ENCODE measurements at regions not wholly inside any gene's neighbourhood (a gene's known extent, or its start where the extent isn't known, plus 50 kb on each side); places are given as distances from the start of the nearest gene placed in this dataset.

DNA sequence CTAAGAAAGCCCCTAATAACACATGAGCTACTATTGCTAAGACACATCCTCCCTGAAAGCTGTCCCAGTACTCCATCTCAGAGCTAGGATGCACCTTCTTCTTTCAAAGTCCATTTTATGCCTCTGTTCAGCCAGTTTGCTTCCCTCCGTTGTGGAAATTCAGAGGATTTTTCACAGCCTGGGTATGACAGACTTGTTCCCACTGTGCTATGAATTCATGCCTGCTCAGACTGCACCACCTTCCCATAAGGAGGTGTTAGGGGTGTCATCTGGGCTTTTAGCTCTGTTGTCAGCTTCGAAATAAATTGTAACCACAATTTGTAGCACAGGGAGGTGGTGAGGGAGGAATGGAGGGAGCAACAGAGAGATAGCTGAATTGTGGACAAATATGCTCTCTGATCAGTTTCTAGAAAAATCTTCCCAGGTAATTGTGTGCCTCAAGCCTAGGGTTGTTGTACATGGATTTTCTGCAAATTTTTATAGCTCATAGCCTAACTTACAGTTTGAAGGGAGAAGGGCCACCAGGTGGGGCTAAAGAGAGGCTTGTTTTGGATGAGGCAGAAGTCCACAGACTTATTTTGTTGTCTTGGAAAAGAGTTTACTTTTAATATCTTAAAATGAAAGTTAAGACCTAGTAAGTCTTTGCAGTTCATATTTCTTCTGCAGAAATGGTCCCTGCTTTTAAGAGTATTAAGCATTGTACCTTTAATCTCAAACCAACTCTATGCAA, 462.0 kb downstream of the PDCD6IP start:
- no peak for DNase-seq

DNA sequence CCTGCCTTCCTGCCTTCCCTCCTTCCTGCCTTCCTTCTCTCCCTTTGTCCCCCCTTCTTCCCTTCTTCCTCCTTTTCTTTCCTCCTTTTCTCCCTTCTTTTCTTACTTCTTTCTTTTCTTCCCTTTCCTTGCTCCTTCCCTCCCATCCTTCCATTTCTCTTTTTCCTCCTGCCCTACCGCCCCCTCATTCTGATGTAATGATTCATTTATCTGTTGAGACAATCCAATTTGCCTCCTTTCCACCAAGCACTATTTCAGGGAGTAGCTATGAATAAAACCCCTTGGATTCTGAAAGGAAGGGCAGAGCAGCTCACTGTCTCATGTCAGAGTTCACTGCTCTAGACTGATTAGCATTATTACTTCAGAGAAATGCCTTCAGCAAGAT, 462.6 kb downstream of the PDCD6IP start:
- DNase-seq, result no peak

- no peak for DNase-seq
These were observed 464.7 kb downstream of the PDCD6IP start for GRCh38 chr3:34263101-34263621.

DNA sequence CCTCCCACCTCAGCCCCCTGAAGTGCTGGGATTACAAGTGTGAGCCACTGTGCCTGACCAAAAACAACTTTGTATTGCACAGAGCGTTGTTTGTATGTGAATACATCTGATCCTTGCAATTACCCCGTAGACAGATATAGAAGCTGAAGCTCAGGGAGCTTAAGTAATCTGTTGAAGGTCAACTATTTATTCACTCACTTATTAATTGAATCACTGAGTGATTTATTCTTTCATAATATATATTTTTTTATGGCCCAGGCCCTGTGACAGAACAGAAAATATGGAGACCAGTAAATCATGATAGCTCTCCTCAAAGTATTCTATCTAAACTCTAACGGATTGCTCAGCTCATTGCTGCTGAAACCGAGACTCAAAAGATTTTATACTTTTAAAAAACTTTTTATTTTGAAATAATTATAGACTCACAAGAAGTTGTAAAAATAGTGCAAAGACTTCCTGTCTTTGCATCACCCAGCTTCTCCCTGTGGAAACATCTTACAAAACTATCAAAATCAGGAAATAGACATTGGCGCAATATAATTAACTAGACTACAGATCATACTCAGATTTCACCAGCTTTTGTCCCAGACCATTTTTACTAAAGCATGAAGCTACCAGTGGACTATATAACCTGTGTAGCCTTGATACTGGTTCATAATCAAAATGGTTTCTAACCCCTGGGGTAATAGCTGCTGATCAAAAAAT, 466.1 kb downstream of the PDCD6IP start:
- DNase-seq, result no peak

DNA sequence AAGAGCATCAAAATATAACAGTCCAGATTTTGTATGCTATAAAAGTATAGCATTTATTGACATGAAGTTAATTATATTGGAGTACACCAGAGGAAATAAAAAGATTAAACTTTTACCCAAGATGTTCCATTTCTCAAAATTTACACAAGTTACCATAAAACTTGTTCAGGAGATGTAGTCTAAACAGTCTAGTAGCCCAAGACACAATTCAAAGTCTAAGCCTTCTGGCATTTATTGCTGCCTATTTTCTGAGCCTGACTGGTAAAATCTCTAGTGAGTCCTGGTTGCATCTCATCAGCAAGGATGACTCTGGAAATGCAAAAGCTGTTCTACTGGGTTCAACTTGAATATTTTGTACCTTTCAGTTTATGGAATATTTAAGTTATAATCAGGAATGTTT, 468.7 kb downstream of the PDCD6IP start:
- no peak for DNase-seq

DNA sequence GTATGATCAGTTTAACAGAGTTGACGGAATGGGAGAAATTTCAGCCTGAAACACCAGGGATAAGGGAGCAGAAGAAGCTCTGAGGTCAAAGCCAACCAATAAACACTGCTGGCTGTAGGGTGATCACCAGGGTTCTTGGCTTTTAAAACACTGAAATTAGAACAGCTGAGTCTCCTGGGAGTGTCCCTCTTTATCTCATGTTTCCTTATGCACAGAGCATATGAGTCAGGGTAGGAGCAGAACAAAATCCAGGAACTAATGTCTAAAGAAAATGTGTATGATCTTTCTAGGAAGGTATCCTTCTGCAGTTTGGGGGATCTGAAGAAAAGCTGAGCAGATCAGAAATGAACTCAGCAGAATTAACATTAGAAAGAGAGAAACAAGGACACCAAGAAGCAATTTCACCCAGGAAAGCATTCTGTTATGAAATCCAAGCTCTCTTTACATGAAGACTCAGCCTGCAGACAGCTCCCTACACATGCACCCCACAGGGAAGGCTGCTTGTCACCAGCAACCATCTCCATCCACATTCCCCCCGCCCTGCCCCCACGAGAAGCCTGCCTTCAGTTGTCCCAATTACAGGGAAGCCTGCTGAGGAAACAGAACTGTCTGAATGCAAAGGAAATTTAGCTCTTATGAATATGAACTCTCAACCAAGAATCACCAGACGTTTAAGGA, 469.7 kb downstream of the PDCD6IP start:
- DNase-seq, result no peak

GRCh38 chr3:34275811-34276210, 477.4 kb downstream of the PDCD6IP start:
- no peak for DNase-seq

DNA sequence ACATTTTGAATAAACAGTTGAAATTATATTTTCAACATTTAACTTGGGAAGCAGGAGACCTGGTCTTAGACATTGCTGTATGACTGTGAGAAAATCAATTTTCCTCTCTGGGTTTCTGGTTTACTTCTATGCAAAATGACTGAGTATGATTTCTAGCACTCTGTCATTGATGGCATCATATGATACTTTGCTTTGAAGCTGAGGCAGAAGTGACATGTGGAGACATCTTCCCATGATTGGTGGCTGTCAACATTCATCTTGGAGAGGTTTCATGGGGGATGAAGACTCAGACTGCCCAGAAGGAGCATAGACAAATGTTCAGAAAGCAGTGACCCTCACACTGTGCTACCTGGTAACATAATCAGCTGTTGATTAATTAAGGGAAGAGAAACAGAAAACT, 477.9 kb downstream of the PDCD6IP start:
- no peak for DNase-seq

- no peak for DNase-seq
These were observed 478.7 kb downstream of the PDCD6IP start for GRCh38 chr3:34277110-34277509.

- DNase-seq, result no peak
These were observed 481.5 kb downstream of the PDCD6IP start for GRCh38 chr3:34279901-34280300.

DNA sequence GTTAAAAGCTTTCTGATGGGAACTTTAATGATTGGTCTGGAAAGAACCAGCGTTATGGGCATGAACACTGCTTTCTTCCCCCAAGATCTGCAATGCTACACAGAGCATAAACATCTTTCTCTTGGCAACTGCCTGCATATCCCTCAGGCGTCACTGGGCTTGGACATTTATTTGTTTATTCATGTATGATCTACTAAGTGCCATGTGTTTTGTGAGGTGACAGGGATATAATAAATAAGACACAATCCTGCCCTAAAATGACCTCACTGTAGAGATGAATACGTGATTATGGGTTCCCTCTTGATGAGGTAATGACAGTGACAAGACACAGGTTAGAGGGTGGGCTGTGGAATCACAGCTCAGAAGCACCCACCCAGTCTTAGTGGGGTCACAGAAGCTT, 485.3 kb downstream of the PDCD6IP start:
- no peak for DNase-seq

- DNase-seq, result no peak
These were observed 486.8 kb downstream of the PDCD6IP start for GRCh38 chr3:34284959-34285826.

DNA sequence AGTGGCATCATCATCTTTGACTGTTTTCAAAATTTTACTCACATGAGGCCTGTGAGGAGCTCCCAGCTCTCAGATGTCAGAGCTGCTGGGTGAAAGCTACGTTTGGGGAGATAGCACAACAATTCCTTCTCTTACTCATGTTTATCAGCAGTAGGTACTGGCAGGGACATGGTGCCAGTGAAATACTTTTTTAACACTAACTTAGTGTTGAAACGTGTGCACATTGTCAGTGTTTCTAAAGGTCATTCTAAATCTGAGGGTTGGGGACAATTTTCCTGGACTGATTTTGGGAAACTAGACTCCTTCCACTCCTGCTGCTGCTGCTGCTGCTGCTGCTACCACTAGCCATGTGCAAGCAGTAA, 487.4 kb downstream of the PDCD6IP start:
- DNase-seq, result no peak

DNA sequence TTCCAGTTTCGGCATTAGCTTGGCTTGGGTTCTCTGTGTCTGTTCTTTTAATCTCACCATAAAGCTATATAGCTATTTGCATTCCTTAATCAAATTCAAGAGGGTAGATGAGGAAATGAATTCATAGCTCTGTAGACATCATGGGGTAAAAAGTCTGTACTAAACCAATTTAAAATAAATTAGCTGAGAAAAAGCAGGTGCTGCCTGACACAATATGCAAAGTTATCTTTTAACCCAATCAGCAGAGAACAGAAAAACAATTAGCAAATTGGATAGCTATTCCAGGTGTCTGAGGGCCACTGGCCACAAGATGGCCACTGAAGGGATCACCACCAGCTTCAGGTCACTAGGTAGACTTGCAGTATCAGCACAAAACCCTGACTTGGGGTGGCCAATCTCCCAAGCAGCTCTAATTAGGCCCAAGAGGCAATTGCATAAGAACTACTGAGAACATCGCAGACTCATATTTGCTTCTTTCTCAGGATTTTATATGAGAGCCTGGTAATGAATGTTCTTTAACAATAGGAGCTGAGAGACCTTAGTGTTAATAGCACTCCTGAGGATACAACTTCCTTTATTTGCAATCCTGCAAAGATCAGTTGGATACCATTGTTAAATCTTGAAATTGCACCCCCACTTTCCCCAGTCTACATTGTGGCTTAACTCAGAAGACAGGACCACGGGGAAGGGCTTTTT, 494.3 kb downstream of the PDCD6IP start:
- no peak for DNase-seq

- no peak for DNase-seq
These were observed 495.8 kb downstream of the PDCD6IP start for GRCh38 chr3:34294240-34294639.

DNA sequence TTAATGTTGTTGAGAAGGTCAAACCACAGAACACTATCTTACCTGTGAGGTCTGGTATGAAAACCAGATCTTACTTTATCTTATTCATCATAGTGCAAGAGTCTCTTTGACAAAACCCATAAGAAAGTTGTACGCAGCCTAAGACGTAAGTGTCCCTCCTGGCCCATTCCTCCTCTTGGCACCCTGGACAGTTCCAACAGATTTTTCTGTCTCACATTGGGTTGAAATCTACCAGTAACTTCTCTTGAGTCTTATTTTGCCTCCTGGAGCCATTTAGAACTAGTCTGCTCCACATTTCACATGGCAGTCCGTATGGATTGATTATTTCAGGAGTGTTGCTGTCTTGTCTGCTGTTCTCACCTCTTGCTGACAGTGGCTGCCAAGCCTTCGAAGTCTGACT, 498.4 kb downstream of the PDCD6IP start:
- no peak for DNase-seq

- DNase-seq, result no peak
These were observed 500.2 kb downstream of the PDCD6IP start for GRCh38 chr3:34298653-34299052.

DNA sequence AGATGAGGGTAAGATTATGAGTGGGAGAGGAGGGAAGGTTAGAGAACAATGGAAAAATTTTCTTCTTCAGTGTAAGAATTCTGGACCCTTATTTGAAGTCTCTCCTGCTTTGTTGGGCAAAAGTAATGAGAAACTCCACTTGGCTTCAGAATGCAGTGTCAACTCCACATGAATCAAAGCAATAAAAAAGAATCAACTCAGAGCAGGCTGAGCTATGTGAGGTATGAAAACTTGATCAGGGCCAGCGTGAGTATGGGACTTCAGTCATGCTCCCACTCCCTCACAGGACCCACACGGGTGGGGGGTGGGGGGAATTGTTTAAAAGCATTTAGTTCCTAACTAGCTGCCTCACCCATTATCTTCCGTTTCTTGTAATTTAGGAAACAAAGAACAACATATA, 502.2 kb downstream of the PDCD6IP start:
- no peak for DNase-seq

- no peak for DNase-seq
These were observed 502.9 kb downstream of the PDCD6IP start for GRCh38 chr3:34301313-34301712.

DNA sequence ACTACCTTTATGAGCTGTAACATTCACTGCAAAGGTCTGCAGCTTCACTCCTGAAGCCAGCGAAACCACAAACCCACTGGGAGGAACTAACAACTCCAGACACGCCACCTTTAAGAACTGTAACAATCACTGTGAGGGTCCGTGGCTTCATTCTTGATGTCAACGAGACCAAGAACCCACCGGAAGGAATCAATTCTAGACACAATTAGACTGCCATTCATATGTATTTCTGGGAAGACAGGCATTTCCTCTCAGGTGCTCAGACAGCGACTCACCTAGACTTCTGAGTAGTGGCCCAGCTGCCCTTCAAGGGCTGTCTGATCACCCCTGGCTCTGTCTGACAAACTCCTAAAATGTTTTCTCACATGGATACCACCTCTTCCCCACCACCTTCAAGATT, 506.8 kb downstream of the PDCD6IP start:
- no peak for DNase-seq

GRCh38 chr3:34312684-34313083, 514.3 kb downstream of the PDCD6IP start:
- no peak for DNase-seq

GRCh38 chr3:34319881-34320280, 521.5 kb downstream of the PDCD6IP start:
- DNase-seq, result no peak
